CD4-positive, alpha-beta memory T cell (primary cell): ENCODE measurements at regions not wholly inside any gene's neighbourhood (a gene's known extent, or its start where the extent isn't known, plus 50 kb on each side); places are given as distances from the start of the nearest gene placed in this dataset.

Source experiments
- CTCF ChIA-PET: fragments of 350-600 bp; sonication (Branson Sonifier 250); formaldehyde crosslinking; loops from one replicate; lab custom pipeline; 2021; ENCODE audit warnings: inconsistent platforms; ENCODE audit not compliant: partially characterized antibody; lab: Charles Lee
- POLR2A ChIA-PET: fragments of 350-600 bp; sonication (Branson Sonifier 250); formaldehyde crosslinking; loops from one replicate; lab custom pipeline; 2021; ENCODE audit not compliant: partially characterized antibody; lab: Charles Lee
- DNase-seq, 5 donors: peaks; one replicate each; pipeline versions ENCODE4 v3.0.0 to v3.0.0-alpha.2; 2020 to 2022; ENCODE audit warnings: mixed read lengths in 1 of 5
- H3K27ac ChIP-seq: one replicate; pipeline ENCODE4 v1.7.0; 2013; ENCODE audit warnings: low read depth, low read length
- H3K27me3 ChIP-seq: 2 replicates; pipeline ENCODE4 v1.7.0; 2013; ENCODE audit warnings: mild to moderate bottlenecking, low read length, moderate library complexity; ENCODE audit not compliant: insufficient read depth
- H3K36me3 ChIP-seq: 2 replicates; pipeline ENCODE4 v1.7.0; 2013; ENCODE audit warnings: mild to moderate bottlenecking, low read length, moderate library complexity; ENCODE audit not compliant: insufficient read depth
- H3K4me1 ChIP-seq: 2 replicates; pipeline ENCODE4 v1.7.0; 2013; ENCODE audit warnings: mild to moderate bottlenecking, low read length, moderate library complexity; ENCODE audit not compliant: insufficient read depth
- H3K4me3 ChIP-seq, 2 donors: one replicate each; pipeline ENCODE4 v1.7.0; 2013; ENCODE audit warnings: low read length in 2 of 2, mild to moderate bottlenecking in 1 of 2
- H3K9me3 ChIP-seq, 2 donors: one replicate each; pipeline ENCODE4 v1.7.0; 2013; ENCODE audit warnings: low read length in 2 of 2, control low read depth in 1 of 2; ENCODE audit not compliant: control insufficient read depth in 1 of 2
- H3K27ac Mint-ChIP-seq, 7 donors: one replicate each; pipeline ENCODE4 v1.8.0; 2020 to 2021; ENCODE audit warnings: mixed read lengths in 7 of 7, mild to moderate bottlenecking in 6 of 7, inconsistent platforms in 3 of 7, moderate library complexity in 3 of 7
- H3K27me3 Mint-ChIP-seq, 2 donors: one replicate each; pipeline ENCODE4 v1.8.0; 2020 to 2021; ENCODE audit warnings: mixed read lengths in 2 of 2
- H3K36me3 Mint-ChIP-seq, 2 donors: one replicate each; pipeline ENCODE4 v1.8.0; 2020 to 2021; ENCODE audit warnings: mixed read lengths in 2 of 2, inconsistent platforms in 1 of 2, mild to moderate bottlenecking in 1 of 2
- H3K4me1 Mint-ChIP-seq, 4 donors: one replicate each; pipeline ENCODE4 v1.8.0; 2020 to 2021; ENCODE audit warnings: mixed read lengths in 4 of 4, mild to moderate bottlenecking in 1 of 4
- H3K4me3 Mint-ChIP-seq, 8 donors: one replicate each; pipeline ENCODE4 v1.8.0; 2020 to 2021; ENCODE audit warnings: mixed read lengths in 8 of 8, mild to moderate bottlenecking in 7 of 8, moderate library complexity in 6 of 8, inconsistent platforms in 3 of 8
- H3K9me3 Mint-ChIP-seq, 8 donors: one replicate each; pipeline ENCODE4 v1.8.0; 2020 to 2021; ENCODE audit warnings: mixed read lengths in 8 of 8, mild to moderate bottlenecking in 5 of 8, inconsistent platforms in 3 of 8, moderate library complexity in 1 of 8
- intact Hi-C: fragments of 100-400 bp; cut with micrococcal nuclease; formaldehyde crosslinking; loops from one replicate; pipeline ENCODE4 v1.15.1; 2023

- POLR2A ChIA-PET = no interaction called here
- H3K27ac Mint-ChIP-seq = no peak overlapping the region
- H3K9me3 Mint-ChIP-seq = peaks cover 0 to 3% (median 0%) of the 10 kb centered on the region in 8 donors
- Histone ChIP-seq H3K36me3 (no peaks in the 10 kb centered on the region), H3K4me3 (no peak overlapping the region), H3K4me1 (no peaks in the 10 kb centered on the region), H3K27ac (no peak overlapping the region), H3K9me3 (no peaks in the 10 kb centered on the region), H3K27me3 (no peaks in the 10 kb centered on the region)
- no peaks in the 10 kb centered on the region for H3K36me3 Mint-ChIP-seq
- DNase-seq = no peak
- H3K4me1 Mint-ChIP-seq = peaks cover 4 to 8% (median 8%) of the 10 kb centered on the region in 4 donors
- H3K4me3 Mint-ChIP-seq = no peak overlapping the region
- intact Hi-C loops = no loop called here
- CTCF ChIA-PET = interaction anchor here (1.8 kb wide), 1 partner anchor 44 kb away, joined by 5 read pairs; no protein-coding TSS in a partner anchor
- H3K27me3 Mint-ChIP-seq = peaks cover 0 to 2% of the 10 kb centered on the region in 2 donors
Observed at GRCh38 chr3:56958879-56959278, 101.6 kb upstream of the SPATA12 start.

- H3K27ac ChIP-seq = no peak overlapping the region
- DNase-seq = no peak
- H3K36me3 ChIP-seq = no peaks in the 10 kb centered on the region
- CTCF ChIA-PET = no interaction called here
- peaks cover 0 to 3% (median 0%) of the 10 kb centered on the region in 8 donors for H3K9me3 Mint-ChIP-seq
- no peaks in the 10 kb centered on the region for H3K4me1 ChIP-seq
- H3K27ac Mint-ChIP-seq = no peak overlapping the region
- no peaks in the 10 kb centered on the region for H3K9me3 ChIP-seq
- H3K4me3 ChIP-seq = no peak overlapping the region
- no peak overlapping the region for H3K4me3 Mint-ChIP-seq
- H3K27me3 ChIP-seq = no peaks in the 10 kb centered on the region
- H3K36me3 Mint-ChIP-seq = no peaks in the 10 kb centered on the region
- POLR2A ChIA-PET = no interaction called here
- peaks cover 4 to 8% (median 8%) of the 10 kb centered on the region in 4 donors for H3K4me1 Mint-ChIP-seq
- peaks cover 0 to 2% of the 10 kb centered on the region in 2 donors for H3K27me3 Mint-ChIP-seq
- intact Hi-C loops = no loop called here
Observed at GRCh38 chr3:56957522-56957921, 102.9 kb upstream of the SPATA12 start.

GRCh38 chr3:56956906-56957305 is 103.6 kb upstream of the SPATA12 start:
- Histone ChIP-seq H3K9me3 (no peaks in the 10 kb centered on the region), H3K36me3 (no peaks in the 10 kb centered on the region), H3K4me1 (no peaks in the 10 kb centered on the region), H3K27ac (no peak overlapping the region), H3K4me3 (no peak overlapping the region), H3K27me3 (no peaks in the 10 kb centered on the region)
- Mint-ChIP-seq H3K4me3 (no peak overlapping the region), H3K4me1 (peaks cover 4 to 8% (median 8%) of the 10 kb centered on the region in 4 donors), H3K27me3 (peaks cover 0 to 2% of the 10 kb centered on the region in 2 donors), H3K9me3 (peaks cover 0 to 3% (median 0%) of the 10 kb centered on the region in 8 donors), H3K36me3 (no peaks in the 10 kb centered on the region), H3K27ac (no peak overlapping the region)
- POLR2A ChIA-PET = no interaction called here
- intact Hi-C loops = no loop called here
- no peak for DNase-seq
- CTCF ChIA-PET = no interaction called here

GRCh38 chr3:56955492-56956111 is 104.9 kb upstream of the SPATA12 start:
- Mint-ChIP-seq H3K9me3 (peaks cover 0 to 3% (median 0%) of the 10 kb centered on the region in 8 donors), H3K4me3 (no peak overlapping the region), H3K27ac (peak overlapping the region in 1 of 7 donors; percentile 18), H3K27me3 (peaks cover 0 to 2% of the 10 kb centered on the region in 2 donors), H3K36me3 (no peaks in the 10 kb centered on the region), H3K4me1 (peaks cover 2 to 5% (median 5%) of the 10 kb centered on the region in 4 donors)
- H3K4me1 ChIP-seq = no peaks in the 10 kb centered on the region
- ChIA-PET POLR2A (no interaction called here), CTCF (no interaction called here)
- intact Hi-C loops = no loop called here
- H3K27ac ChIP-seq = no peak overlapping the region
- H3K4me3 ChIP-seq = no peak overlapping the region
- no peaks in the 10 kb centered on the region for H3K9me3 ChIP-seq
- DNase-seq = no peak
- H3K27me3 ChIP-seq = no peaks in the 10 kb centered on the region
- H3K36me3 ChIP-seq = no peaks in the 10 kb centered on the region

- Histone ChIP-seq H3K27me3 (no peaks in the 10 kb centered on the region), H3K4me3 (no peak overlapping the region), H3K4me1 (no peaks in the 10 kb centered on the region), H3K36me3 (no peaks in the 10 kb centered on the region), H3K27ac (no peak overlapping the region), H3K9me3 (no peaks in the 10 kb centered on the region)
- ChIA-PET CTCF (interaction anchor here (1.3 kb wide), 1 partner anchor 41 kb away, joined by 3 read pairs; no protein-coding TSS in a partner anchor), POLR2A (interaction anchor here (1.3 to 1.4 kb wide), 2 partner anchors 12 to 152 kb away, joined by 3 to 6 read pairs; partner anchors contain the start of gene ARHGEF3)
- intact Hi-C loops = no loop called here
- Mint-ChIP-seq H3K27me3 (peaks cover 0 to 2% of the 10 kb centered on the region in 2 donors), H3K36me3 (no peaks in the 10 kb centered on the region), H3K27ac (peak overlapping the region in 1 of 7 donors; percentile 89), H3K4me3 (no peak overlapping the region), H3K9me3 (peaks cover 0 to 3% (median 0%) of the 10 kb centered on the region in 8 donors), H3K4me1 (no peaks in the 10 kb centered on the region)
- DNase-seq = no peak
Observed at GRCh38 chr3:56954125-56954524, 106.3 kb upstream of the SPATA12 start.

GRCh38 chr3:56952846-56953245 is 107.6 kb upstream of the SPATA12 start:
- peaks cover 0 to 2% of the 10 kb centered on the region in 2 donors for H3K27me3 Mint-ChIP-seq
- Histone ChIP-seq H3K4me1 (no peaks in the 10 kb centered on the region), H3K9me3 (no peaks in the 10 kb centered on the region), H3K27ac (no peak overlapping the region), H3K36me3 (no peaks in the 10 kb centered on the region), H3K4me3 (no peak overlapping the region), H3K27me3 (no peaks in the 10 kb centered on the region)
- no peaks in the 10 kb centered on the region for H3K36me3 Mint-ChIP-seq
- ChIA-PET CTCF (interaction anchor here (0.6 to 1.3 kb wide), 3 partner anchors 10 to 96 kb away, joined by 3 read pairs; no protein-coding TSS in a partner anchor), POLR2A (interaction anchor here (1.4 kb wide), 1 partner anchor 150 kb away, joined by 6 read pairs; the partner anchor contains the start of gene ARHGEF3)
- no peaks in the 10 kb centered on the region for H3K4me1 Mint-ChIP-seq
- no peak overlapping the region for H3K27ac Mint-ChIP-seq
- H3K9me3 Mint-ChIP-seq = peaks cover 0 to 3% (median 0%) of the 10 kb centered on the region in 8 donors
- no peak for DNase-seq
- no peak overlapping the region for H3K4me3 Mint-ChIP-seq
- intact Hi-C loops = no loop called here

- no peak overlapping the region for H3K27ac ChIP-seq
- H3K36me3 Mint-ChIP-seq = no peaks in the 10 kb centered on the region
- H3K9me3 ChIP-seq = no peaks in the 10 kb centered on the region
- no peak overlapping the region for H3K4me3 ChIP-seq
- intact Hi-C loops = no loop called here
- H3K27ac Mint-ChIP-seq = no peak overlapping the region
- no peak for DNase-seq
- H3K4me1 Mint-ChIP-seq = no peaks in the 10 kb centered on the region
- H3K4me3 Mint-ChIP-seq = no peak overlapping the region
- H3K4me1 ChIP-seq = no peaks in the 10 kb centered on the region
- no peaks in the 10 kb centered on the region for H3K36me3 ChIP-seq
- ChIA-PET POLR2A (no interaction called here), CTCF (interaction anchor here (0.6 to 1.1 kb wide), 2 partner anchors 9 to 95 kb away, joined by 3 read pairs; no protein-coding TSS in a partner anchor)
- no peaks in the 10 kb centered on the region for H3K27me3 Mint-ChIP-seq
- H3K27me3 ChIP-seq = no peaks in the 10 kb centered on the region
- peaks cover 0 to 6% (median 3%) of the 10 kb centered on the region in 8 donors for H3K9me3 Mint-ChIP-seq
Observed at GRCh38 chr3:56952061-56952460, 108.4 kb upstream of the SPATA12 start.
